NCI-H2196 (cell line): ENCODE measurements at regions not wholly inside any gene's neighbourhood (a gene's known extent, or its start where the extent isn't known, plus 50 kb on each side); places are given as distances from the start of the nearest gene placed in this dataset.
"Not testable (repeated sequence)": the region's sequence is repeated elsewhere in the genome, so short reads cannot be mapped to it uniquely, and the experiment has no call there.

Experiments
- DNase-seq: peaks from one replicate; lab custom pipeline; 2025; ENCODE audit not compliant: unreplicated experiment; lab: John Stamatoyannopoulos, UW

GRCh38 chr13:58324161-58324560, 692.6 kb downstream of the PCDH17 start:
- no peak for DNase-seq

GRCh38 chr13:58329746-58330145, 698.2 kb downstream of the PCDH17 start:
- DNase-seq = no peak

GRCh38 chr13:58340895-58341294, 709.4 kb downstream of the PCDH17 start:
- no peak for DNase-seq

GRCh38 chr13:58341318-58341717, 709.8 kb downstream of the PCDH17 start:
- DNase-seq = no peak

- no peak for DNase-seq
Observed at GRCh38 chr13:58343076-58343475, 711.5 kb downstream of the PCDH17 start.

- DNase-seq = not testable (repeated sequence)
Observed at GRCh38 chr13:58352100-58352499, 720.6 kb downstream of the PCDH17 start.

GRCh38 chr13:58369936-58370335, 738.4 kb downstream of the PCDH17 start:
- DNase-seq = no peak

- DNase-seq = no peak
Observed at GRCh38 chr13:58376349-58376748, 744.8 kb downstream of the PCDH17 start.

- DNase-seq = no peak
Observed at GRCh38 chr13:58376775-58377174, 745.2 kb downstream of the PCDH17 start.

GRCh38 chr13:58379221-58379620, 747.7 kb downstream of the PCDH17 start:
- no peak for DNase-seq

GRCh38 chr13:58385336-58385735, 753.8 kb downstream of the PCDH17 start:
- not testable (repeated sequence) for DNase-seq

GRCh38 chr13:58397596-58398387, 766.2 kb downstream of the PCDH17 start:
- no peak for DNase-seq

GRCh38 chr13:58399263-58399662, 767.7 kb downstream of the PCDH17 start:
- DNase-seq = no peak

GRCh38 chr13:58406545-58406944, 775.0 kb downstream of the PCDH17 start:
- no peak for DNase-seq

- DNase-seq = no peak
Observed at GRCh38 chr13:58429917-58430316, 798.4 kb downstream of the PCDH17 start.

- DNase-seq = no peak
Observed at GRCh38 chr13:58434943-58435342, 803.4 kb downstream of the PCDH17 start.

- DNase-seq = no peak
Observed at GRCh38 chr13:58437427-58437826, 805.9 kb downstream of the PCDH17 start.

- no peak for DNase-seq
Observed at GRCh38 chr13:58446979-58447378, 815.4 kb downstream of the PCDH17 start.

- no peak for DNase-seq
Observed at GRCh38 chr13:58452123-58452623, 820.6 kb downstream of the PCDH17 start.

- no peak for DNase-seq
Observed at GRCh38 chr13:58455094-58455493, 823.5 kb downstream of the PCDH17 start.

- no peak for DNase-seq
Observed at GRCh38 chr13:58461217-58461616, 829.7 kb downstream of the PCDH17 start.

GRCh38 chr13:58463841-58464240, 832.3 kb downstream of the PCDH17 start:
- no peak for DNase-seq

GRCh38 chr13:58467176-58467575, 835.6 kb downstream of the PCDH17 start:
- no peak for DNase-seq
